ENCODE measurements at regions not wholly inside any gene's neighbourhood (a gene's known extent, or its start where the extent isn't known, plus 50 kb on each side); places are given as distances from the start of the nearest gene placed in this dataset.

DNA sequence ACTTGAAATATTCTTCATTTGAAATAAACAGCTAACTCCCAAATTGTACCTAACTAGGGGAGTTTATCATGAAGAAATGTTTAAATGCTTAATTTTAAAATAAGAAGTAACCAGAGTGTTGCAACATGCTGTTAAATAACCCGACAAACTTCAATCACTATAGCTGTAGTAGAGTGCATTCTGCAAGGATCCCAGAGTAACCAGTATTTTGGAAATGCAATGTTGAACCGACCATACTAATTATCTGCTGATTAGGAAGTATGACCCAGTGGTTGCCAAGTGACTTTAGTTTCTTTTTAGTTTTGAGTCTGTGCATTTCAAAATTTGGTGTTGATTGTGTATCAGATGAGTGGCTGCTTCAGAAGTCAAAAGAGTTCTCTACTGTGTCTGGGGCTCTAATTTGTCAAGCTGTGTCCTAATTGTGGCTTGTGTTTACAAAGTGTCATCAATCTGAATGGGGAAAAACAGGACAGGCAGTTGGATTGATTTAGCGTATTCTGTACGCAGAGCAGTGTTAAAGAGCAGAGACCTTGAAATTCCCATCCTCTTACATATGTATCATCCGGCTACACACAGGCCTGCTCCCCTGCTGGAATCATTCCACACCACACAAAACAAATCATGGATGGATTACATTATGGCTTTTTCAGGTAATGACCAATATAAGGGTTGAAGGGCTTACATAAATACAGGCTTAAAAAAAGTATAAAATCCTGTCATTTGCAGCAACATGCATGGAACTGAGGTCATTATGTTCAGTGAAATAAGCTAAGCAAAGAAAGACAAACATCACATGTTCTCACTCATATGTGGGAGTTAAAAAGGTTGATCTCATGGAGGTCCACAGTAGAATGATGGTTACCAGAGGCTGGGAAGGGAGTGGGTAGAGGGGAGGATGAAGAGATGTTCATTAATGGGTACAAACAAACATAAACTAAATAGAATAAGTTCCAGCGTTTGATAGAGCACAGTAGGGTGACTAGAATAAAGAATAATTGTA, 351.5 kb downstream of the KLF12 start:
- DNase-seq (ENCODE audit: low read depth), result no peak
- Histone ChIP-seq H3K27me3 (ENCODE audit: control insufficient read depth, insufficient read depth, low read length) (no peaks in the 10 kb centered on the region), H3K4me3 (ENCODE audit: low read depth, low read length) (no peak overlapping the region), H3K36me3 (ENCODE audit: control insufficient read depth, insufficient read depth, low read length) (no peaks in the 10 kb centered on the region)
- TF ChIP-seq, protein P1, sequence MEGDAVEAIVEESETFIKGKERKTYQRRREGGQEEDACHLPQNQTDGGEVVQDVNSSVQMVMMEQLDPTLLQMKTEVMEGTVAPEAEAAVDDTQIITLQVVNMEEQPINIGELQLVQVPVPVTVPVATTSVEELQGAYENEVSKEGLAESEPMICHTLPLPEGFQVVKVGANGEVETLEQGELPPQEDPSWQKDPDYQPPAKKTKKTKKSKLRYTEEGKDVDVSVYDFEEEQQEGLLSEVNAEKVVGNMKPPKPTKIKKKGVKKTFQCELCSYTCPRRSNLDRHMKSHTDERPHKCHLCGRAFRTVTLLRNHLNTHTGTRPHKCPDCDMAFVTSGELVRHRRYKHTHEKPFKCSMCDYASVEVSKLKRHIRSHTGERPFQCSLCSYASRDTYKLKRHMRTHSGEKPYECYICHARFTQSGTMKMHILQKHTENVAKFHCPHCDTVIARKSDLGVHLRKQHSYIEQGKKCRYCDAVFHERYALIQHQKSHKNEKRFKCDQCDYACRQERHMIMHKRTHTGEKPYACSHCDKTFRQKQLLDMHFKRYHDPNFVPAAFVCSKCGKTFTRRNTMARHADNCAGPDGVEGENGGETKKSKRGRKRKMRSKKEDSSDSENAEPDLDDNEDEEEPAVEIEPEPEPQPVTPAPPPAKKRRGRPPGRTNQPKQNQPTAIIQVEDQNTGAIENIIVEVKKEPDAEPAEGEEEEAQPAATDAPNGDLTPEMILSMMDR (IDR thresholded peaks at IDR 0.05; ENCODE audit: insufficient read depth, low read depth, low read length), result no peak
- POLR2A ChIA-PET, result no interaction called here
- CTCF ChIA-PET, result interaction anchor here (1.0 kb wide), 1 partner anchor 8 kb away, joined by 3 read pairs; no protein-coding TSS in a partner anchor

DNA sequence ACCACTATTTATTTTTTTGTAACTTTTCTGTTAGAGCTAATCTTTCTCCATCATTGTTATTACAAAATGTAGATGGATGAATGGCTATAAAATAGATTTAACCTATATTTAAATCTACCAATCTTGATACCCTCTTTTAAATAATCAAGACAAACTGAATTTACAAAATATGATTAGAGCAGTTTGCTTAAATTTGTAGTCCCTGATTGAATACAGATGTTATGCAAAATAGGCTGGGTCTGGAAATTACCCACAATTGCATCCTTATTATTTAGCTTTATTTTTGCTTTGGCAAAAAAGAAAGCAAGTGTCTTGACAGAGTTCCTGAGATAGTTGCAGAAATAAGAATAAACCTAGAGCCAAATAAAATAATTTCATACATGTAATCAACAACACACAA, 352.8 kb downstream of the KLF12 start:
- no peak for DNase-seq (ENCODE audit: low read depth)
- H3K4me3 ChIP-seq (ENCODE audit: low read depth, low read length), result no peak overlapping the region
- TF ChIP-seq, protein P1 (IDR thresholded peaks at IDR 0.05; ENCODE audit: insufficient read depth, low read depth, low read length), result no peak
- no peaks in the 10 kb centered on the region for H3K36me3 ChIP-seq (ENCODE audit: control insufficient read depth, insufficient read depth, low read length)
- H3K27me3 ChIP-seq (ENCODE audit: control insufficient read depth, insufficient read depth, low read length), result no peaks in the 10 kb centered on the region
- ChIA-PET POLR2A (no interaction called here), CTCF (interaction anchor here (0.6 kb wide), 1 partner anchor 723 kb away, joined by 4 read pairs; no protein-coding TSS in a partner anchor)

DNA sequence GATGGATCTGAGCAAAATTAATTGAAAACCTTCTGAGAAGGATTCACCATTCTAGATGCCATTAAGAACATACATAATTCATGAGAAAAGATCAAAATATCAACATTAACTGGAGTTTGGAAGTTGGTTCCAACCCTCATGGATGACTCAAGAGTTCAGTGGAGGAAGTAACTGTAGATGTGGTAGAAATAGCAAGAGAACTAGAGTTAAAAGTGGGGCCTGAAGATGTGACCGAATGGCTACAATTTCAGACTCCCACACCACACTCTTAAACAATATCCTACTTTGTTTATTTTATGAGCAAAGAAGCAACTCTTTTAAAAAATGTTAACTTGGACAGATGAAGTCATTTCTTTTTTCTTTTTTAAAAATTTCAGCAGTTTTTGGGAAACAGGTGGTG, 354.3 kb downstream of the KLF12 start:
- TF ChIP-seq, protein P1 (IDR thresholded peaks at IDR 0.05; ENCODE audit: insufficient read depth, low read depth, low read length), result no peak
- Histone ChIP-seq H3K36me3 (ENCODE audit: control insufficient read depth, insufficient read depth, low read length) (no peaks in the 10 kb centered on the region), H3K27me3 (ENCODE audit: control insufficient read depth, insufficient read depth, low read length) (no peaks in the 10 kb centered on the region), H3K4me3 (ENCODE audit: low read depth, low read length) (no peak overlapping the region)
- POLR2A ChIA-PET, result no interaction called here
- DNase-seq (ENCODE audit: low read depth), result no peak
- CTCF ChIA-PET, result no interaction called here

DNA sequence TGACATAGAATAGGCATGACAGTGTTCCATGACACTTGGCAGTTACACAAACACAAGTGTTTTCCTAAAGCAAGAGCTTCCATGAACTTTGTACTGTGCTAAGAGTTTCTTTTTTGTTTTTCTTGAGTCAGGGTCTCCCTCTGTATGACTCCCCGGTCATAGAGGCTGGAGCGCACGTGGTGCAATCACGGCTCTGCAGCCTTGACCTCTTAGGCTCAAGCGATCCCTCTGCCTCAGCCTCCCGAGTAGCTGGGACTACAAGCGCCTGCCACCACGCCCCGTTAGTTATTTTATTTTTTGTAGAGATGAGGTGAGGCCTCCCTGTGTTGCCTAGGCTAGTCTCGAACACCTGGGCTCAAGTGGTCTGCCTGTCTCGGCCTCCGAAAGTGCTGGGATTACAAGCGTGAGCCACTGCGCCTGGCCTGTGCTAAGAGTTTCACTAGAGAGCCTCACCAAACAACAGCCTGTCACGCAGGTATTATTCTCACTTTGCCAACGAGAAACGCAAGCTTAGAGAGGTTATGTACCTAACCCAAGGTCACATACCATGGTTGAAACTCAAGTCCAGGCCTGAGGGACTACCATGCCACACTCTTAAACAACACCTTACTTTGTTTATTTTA, 355.9 kb downstream of the KLF12 start:
- ChIA-PET CTCF (interaction anchor here (1.7 kb wide), 1 partner anchor 11 kb away, joined by 3 read pairs; no protein-coding TSS in a partner anchor), POLR2A (no interaction called here)
- TF ChIP-seq, protein P1 (IDR thresholded peaks at IDR 0.05; ENCODE audit: insufficient read depth, low read depth, low read length), result no peak
- Histone ChIP-seq H3K4me3 (ENCODE audit: low read depth, low read length) (no peak overlapping the region), H3K27me3 (ENCODE audit: control insufficient read depth, insufficient read depth, low read length) (no peaks in the 10 kb centered on the region), H3K36me3 (ENCODE audit: control insufficient read depth, insufficient read depth, low read length) (no peaks in the 10 kb centered on the region)
- no peak for DNase-seq (ENCODE audit: low read depth)

DNA sequence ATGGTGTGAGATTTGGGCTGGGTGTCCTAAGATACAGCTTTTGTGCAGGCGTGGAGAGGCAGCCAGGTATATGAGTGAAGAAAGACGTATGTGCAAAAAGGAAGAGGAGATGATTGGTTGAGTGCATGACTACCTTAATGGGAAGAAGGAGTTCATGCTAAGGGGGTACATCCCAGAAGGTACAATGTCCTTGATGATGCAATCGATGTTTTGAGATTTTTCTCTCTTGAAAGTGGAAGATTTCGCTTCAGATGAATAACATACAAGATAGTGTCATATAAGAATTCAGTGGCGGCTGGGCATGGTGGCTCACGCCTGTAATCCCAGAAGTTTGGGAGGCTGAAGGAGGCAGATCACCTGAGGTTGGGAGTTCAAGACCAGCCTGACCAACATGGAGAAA, 357.1 kb downstream of the KLF12 start:
- no peaks in the 10 kb centered on the region for H3K27me3 ChIP-seq (ENCODE audit: control insufficient read depth, insufficient read depth, low read length)
- TF ChIP-seq, protein P1 (IDR thresholded peaks at IDR 0.05; ENCODE audit: insufficient read depth, low read depth, low read length), result no peak
- CTCF ChIA-PET, result no interaction called here
- DNase-seq (ENCODE audit: low read depth), result no peak
- POLR2A ChIA-PET, result no interaction called here
- H3K4me3 ChIP-seq (ENCODE audit: low read depth, low read length), result no peak overlapping the region
- H3K36me3 ChIP-seq (ENCODE audit: control insufficient read depth, insufficient read depth, low read length), result no peaks in the 10 kb centered on the region
